Neural cell (in vitro differentiated cells): ENCODE measurements at regions not wholly inside any gene's neighbourhood (a gene's known extent, or its start where the extent isn't known, plus 50 kb on each side); places are given as distances from the start of the nearest gene placed in this dataset.

Source experiments
- H2AFZ ChIP-seq: fragments of 200-600, 300-800 bp; sonication (generic), shearing (Covaris generic); 2 replicates; pipeline ENCODE4 v1.6.0; 2014; ENCODE audit warnings: low read depth, mild to moderate bottlenecking, antibody characterized with exemption, low read length, moderate library complexity
- H3F3A ChIP-seq: fragments of 200-600 bp; shearing (Covaris generic); 2 replicates; pipeline ENCODE4 v1.6.1; 2016; ENCODE audit warnings: mild to moderate bottlenecking, moderate library complexity, mixed read lengths, antibody characterized with exemption, low read length; ENCODE audit not compliant: insufficient read depth, poor library complexity, severe bottlenecking
- H3K27ac ChIP-seq: fragments of 200-600, 300-800 bp; sonication (generic), shearing (Covaris generic); 2 replicates; pipeline ENCODE4 v1.5.1; 2014; ENCODE audit warnings: mild to moderate bottlenecking, low read length, moderate library complexity
- H3K27me3 ChIP-seq: fragments of 300-800, 200-600 bp; sonication (generic), shearing (Covaris generic); 2 replicates; pipeline ENCODE4 v1.6.0; 2014; ENCODE audit warnings: mild to moderate bottlenecking, low read depth, low read length, moderate library complexity; ENCODE audit not compliant: insufficient read depth
- H3K36me3 ChIP-seq: fragments of 300-800, 200-600 bp; sonication (generic), shearing (Covaris generic); 2 replicates; pipeline ENCODE4 v1.5.1; 2014; ENCODE audit warnings: mild to moderate bottlenecking, antibody characterized with exemption, low read length, moderate library complexity; ENCODE audit not compliant: insufficient read depth
- H3K4me2 ChIP-seq: fragments of 300-800, 200-600 bp; sonication (generic), shearing (Covaris generic); 2 replicates; pipeline ENCODE4 v1.6.0; 2014; ENCODE audit warnings: mild to moderate bottlenecking, low read length
- H3K4me3 ChIP-seq: fragments of 300-800, 200-600 bp; sonication (generic), shearing (Covaris generic); 2 replicates; pipeline ENCODE4 v1.5.1; 2014; ENCODE audit warnings: mild to moderate bottlenecking, low read length, moderate library complexity
- H3K79me2 ChIP-seq: fragments of 200-600 bp; shearing (Covaris generic); replicated peaks from 2 replicates; pipeline ENCODE4 v1.6.0; 2014; ENCODE audit warnings: mild to moderate bottlenecking, low read length, moderate library complexity; ENCODE audit not compliant: insufficient read depth
- H3K9ac ChIP-seq: fragments of 300-800, 200-600 bp; sonication (generic), shearing (Covaris generic); 2 replicates; pipeline ENCODE4 v1.6.1; 2016; ENCODE audit warnings: mild to moderate bottlenecking, low read length, mixed read lengths
- H3K9me2 ChIP-seq: fragments of 200-600 bp; shearing (Covaris generic); 2 replicates; pipeline ENCODE4 v1.6.1; 2016; ENCODE audit warnings: mild to moderate bottlenecking, low read length, mixed read lengths; ENCODE audit not compliant: insufficient read depth
- H3K9me3 ChIP-seq: fragments of 200-600, 300-800 bp; sonication (generic), shearing (Covaris generic); 2 replicates; pipeline ENCODE4 v1.6.1; 2016; ENCODE audit warnings: mild to moderate bottlenecking, mixed run types, low read length, moderate library complexity, mixed read lengths
- H4K20me1 ChIP-seq: fragments of 200-600 bp; shearing (Covaris generic); 2 replicates; pipeline ENCODE4 v1.6.1; 2016; ENCODE audit warnings: mild to moderate bottlenecking, mixed run types; ENCODE audit not compliant: insufficient read depth
- EP300 ChIP-seq: fragments of 450-650 bp; conservative IDR thresholded peaks from 2 replicates; pipeline ENCODE4 v1.6.1; 2014; ENCODE audit warnings: antibody characterized with exemption, mild to moderate bottlenecking, moderate library complexity; ENCODE audit not compliant: poor library complexity, severe bottlenecking
- POLR2AphosphoS5 ChIP-seq: IDR thresholded peaks from 2 replicates; pipeline ENCODE4 v1.6.1; 2012
- RAD21 ChIP-seq: fragments of 450-650 bp; conservative IDR thresholded peaks from 2 replicates; pipeline ENCODE4 v1.6.1; 2014; ENCODE audit warnings: antibody characterized with exemption, mild to moderate bottlenecking, moderate library complexity
- TAF1 ChIP-seq: IDR thresholded peaks from 2 replicates; pipeline ENCODE4 v1.6.1; 2012; ENCODE audit warnings: low read depth
- TF ChIP-seq, protein P1 (sequence below): fragments of 450-650 bp; IDR thresholded peaks from 2 replicates; pipeline ENCODE4 v1.5.1; 2014; ENCODE audit warnings: antibody characterized with exemption, mild to moderate bottlenecking, moderate library complexity; ENCODE audit not compliant: poor library complexity, severe bottlenecking

GRCh38 chr4:152126238-152126637 is 365.4 kb upstream of the GATB start:
- Histone ChIP-seq H3K9me3 (no peaks in the 10 kb centered on the region), H2AFZ (no peak overlapping the region), H4K20me1 (no peaks in the 10 kb centered on the region), H3K9ac (no peak overlapping the region), H3F3A (no peaks in the 10 kb centered on the region), H3K36me3 (no peaks in the 10 kb centered on the region), H3K9me2 (no peaks in the 10 kb centered on the region), H3K79me2 (no peaks in the 10 kb centered on the region), H3K27me3 (no peaks in the 10 kb centered on the region), H3K27ac (no peak overlapping the region), H3K4me3 (no peak overlapping the region), H3K4me2 (no peak overlapping the region)
- TF ChIP-seq RAD21 (no peak), EP300 (no peak)
- TF ChIP-seq, protein P1, sequence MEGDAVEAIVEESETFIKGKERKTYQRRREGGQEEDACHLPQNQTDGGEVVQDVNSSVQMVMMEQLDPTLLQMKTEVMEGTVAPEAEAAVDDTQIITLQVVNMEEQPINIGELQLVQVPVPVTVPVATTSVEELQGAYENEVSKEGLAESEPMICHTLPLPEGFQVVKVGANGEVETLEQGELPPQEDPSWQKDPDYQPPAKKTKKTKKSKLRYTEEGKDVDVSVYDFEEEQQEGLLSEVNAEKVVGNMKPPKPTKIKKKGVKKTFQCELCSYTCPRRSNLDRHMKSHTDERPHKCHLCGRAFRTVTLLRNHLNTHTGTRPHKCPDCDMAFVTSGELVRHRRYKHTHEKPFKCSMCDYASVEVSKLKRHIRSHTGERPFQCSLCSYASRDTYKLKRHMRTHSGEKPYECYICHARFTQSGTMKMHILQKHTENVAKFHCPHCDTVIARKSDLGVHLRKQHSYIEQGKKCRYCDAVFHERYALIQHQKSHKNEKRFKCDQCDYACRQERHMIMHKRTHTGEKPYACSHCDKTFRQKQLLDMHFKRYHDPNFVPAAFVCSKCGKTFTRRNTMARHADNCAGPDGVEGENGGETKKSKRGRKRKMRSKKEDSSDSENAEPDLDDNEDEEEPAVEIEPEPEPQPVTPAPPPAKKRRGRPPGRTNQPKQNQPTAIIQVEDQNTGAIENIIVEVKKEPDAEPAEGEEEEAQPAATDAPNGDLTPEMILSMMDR: no peak

GRCh38 chr4:152118819-152119553 is 358.2 kb upstream of the GATB start:
- H3K9me2 ChIP-seq: no peaks in the 10 kb centered on the region
- no peak overlapping the region for H3K9ac ChIP-seq
- no peak overlapping the region for H3K27ac ChIP-seq
- no peak overlapping the region for H2AFZ ChIP-seq
- H3F3A ChIP-seq: no peaks in the 10 kb centered on the region
- TF ChIP-seq POLR2AphosphoS5: peak; percentile 25
- TF ChIP-seq, protein P1: no peak
- H3K36me3 ChIP-seq: no peaks in the 10 kb centered on the region
- no peaks in the 10 kb centered on the region for H3K27me3 ChIP-seq
- H3K4me3 ChIP-seq: no peak overlapping the region
- no peaks in the 10 kb centered on the region for H4K20me1 ChIP-seq
- no peaks in the 10 kb centered on the region for H3K79me2 ChIP-seq
- H3K9me3 ChIP-seq: no peaks in the 10 kb centered on the region
- no peak overlapping the region for H3K4me2 ChIP-seq

DNA sequence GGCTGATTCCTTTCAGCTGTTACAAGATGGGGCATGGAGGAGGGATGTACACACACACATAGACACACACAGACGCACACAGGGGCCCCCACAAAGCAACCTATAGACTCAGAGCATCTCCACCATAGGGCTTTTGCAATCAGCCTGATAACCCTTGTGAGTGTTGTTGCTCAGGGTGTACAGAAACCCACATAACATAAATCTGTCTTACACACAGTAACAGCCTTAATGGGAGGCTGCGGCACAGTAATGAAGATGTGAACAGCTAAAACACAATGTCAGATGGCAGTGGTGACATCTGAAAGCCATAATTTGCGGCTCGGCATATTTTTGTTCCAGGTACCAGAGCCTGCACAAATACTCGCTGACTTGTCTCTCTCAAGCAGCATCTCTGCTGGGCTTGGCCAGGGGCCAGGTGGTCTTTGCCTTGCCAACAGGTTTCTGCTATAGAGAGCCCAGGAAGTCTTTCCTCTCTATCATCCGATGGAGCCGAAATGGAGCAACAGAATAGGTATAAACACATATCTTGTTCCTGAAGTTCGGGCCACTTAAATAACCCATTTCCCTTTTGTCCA is 357.2 kb upstream of the GATB start:
- no peaks in the 10 kb centered on the region for H3K9me3 ChIP-seq
- H3K9me2 ChIP-seq: no peaks in the 10 kb centered on the region
- no peaks in the 10 kb centered on the region for H3F3A ChIP-seq
- no peak overlapping the region for H3K27ac ChIP-seq
- H3K36me3 ChIP-seq: no peaks in the 10 kb centered on the region
- no peaks in the 10 kb centered on the region for H4K20me1 ChIP-seq
- H3K4me2 ChIP-seq: no peak overlapping the region
- TF ChIP-seq TAF1 (no peak), POLR2AphosphoS5 (peak; percentile 45)
- no peak overlapping the region for H2AFZ ChIP-seq
- no peak overlapping the region for H3K4me3 ChIP-seq
- no peaks in the 10 kb centered on the region for H3K27me3 ChIP-seq
- no peaks in the 10 kb centered on the region for H3K79me2 ChIP-seq
- H3K9ac ChIP-seq: no peak overlapping the region
